ENCODE measurements at regions not wholly inside any gene's neighbourhood (a gene's known extent, or its start where the extent isn't known, plus 50 kb on each side); places are given as distances from the start of the nearest gene placed in this dataset.

DNA sequence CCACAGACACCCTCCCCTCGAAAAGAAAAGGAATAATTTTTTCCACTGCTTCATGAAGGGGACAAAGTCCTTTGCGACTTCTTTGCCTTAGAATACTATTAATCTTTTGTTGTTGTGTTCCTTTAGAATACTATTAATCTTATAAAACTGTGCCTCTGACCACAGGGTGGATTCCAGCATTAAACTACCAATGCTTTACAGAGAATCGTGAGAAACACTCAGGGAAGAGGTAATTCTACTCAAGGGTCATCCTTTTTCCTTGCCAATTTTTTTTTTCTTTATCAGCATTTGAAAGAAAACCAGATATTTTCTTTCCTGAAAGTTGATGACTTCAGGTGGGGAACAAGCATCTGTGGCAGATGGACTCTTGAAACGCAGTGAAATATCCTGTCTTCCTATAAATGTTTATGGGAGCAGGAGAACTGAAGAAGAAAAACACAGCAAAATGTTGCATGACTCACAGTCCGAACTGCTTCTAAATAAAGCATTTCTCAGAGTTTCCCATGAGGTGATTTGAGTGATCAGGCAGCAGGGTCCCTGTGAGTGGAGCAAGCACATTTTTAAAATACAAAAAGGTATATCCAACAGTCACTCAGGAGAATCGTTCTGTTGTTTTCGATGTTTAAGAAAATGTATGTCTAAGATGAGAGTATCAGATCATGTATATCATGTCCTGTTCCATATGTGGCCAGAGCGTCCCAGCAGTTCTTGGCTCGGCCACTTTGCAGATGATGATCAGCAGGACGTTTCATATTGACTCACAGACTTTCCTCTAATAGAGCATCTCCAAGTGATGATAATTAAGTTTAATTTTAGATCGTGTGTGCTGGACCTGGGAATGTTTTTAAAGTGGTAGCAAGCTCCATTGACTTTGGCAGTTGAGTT lies 154.2 kb upstream of the RUNX1 start:
- no peak overlapping the region for H3K27ac ChIP-seq (ENCODE audit: low read length)
- H3K9me2 ChIP-seq (replicated peaks; ENCODE audit: insufficient read depth, low read length) = no peaks in the 10 kb centered on the region
- TF ChIP-seq EZH2phosphoT487 (IDR thresholded peaks at IDR 0.05; ENCODE audit: low read length) (no peak), EZH2 (optimal IDR thresholded peaks at IDR 0.05; ENCODE audit: low read depth, low read length) (no peak), CTCF (IDR thresholded peaks at IDR 0.05; ENCODE audit: low read length) (no peak)
- H3K4me1 ChIP-seq (ENCODE audit: low read length) = peaks cover 19% of the 10 kb centered on the region
- peaks cover 6% of the 10 kb centered on the region; the same call in 1 of the 2 replicates for H3F3A ChIP-seq (ENCODE audit: insufficient read depth, low read length)
- peaks cover 12% of the 10 kb centered on the region; the same call in 1 of the 2 replicates for H3K27me3 ChIP-seq (replicated peaks; ENCODE audit: insufficient read depth, low read length)
- DNase-seq = no peak
- H4K20me1 ChIP-seq (ENCODE audit: insufficient read depth, low read length) = no peaks in the 10 kb centered on the region
- no peak overlapping the region for H3K4me3 ChIP-seq (ENCODE audit: low read length)
- no peaks in the 10 kb centered on the region for H3K79me2 ChIP-seq (ENCODE audit: low read length)
- H3K9ac ChIP-seq (ENCODE audit: low read length) = no peak overlapping the region
- no peaks in the 10 kb centered on the region for H3K9me3 ChIP-seq (replicated peaks; ENCODE audit: insufficient read depth, low read length)
- H3K4me2 ChIP-seq (ENCODE audit: low read depth, low read length) = no peak overlapping the region
- H3K36me3 ChIP-seq (replicated peaks; ENCODE audit: insufficient read depth, low read length) = no peaks in the 10 kb centered on the region
- no peak overlapping the region for H2AFZ ChIP-seq (ENCODE audit: low read length)

DNA sequence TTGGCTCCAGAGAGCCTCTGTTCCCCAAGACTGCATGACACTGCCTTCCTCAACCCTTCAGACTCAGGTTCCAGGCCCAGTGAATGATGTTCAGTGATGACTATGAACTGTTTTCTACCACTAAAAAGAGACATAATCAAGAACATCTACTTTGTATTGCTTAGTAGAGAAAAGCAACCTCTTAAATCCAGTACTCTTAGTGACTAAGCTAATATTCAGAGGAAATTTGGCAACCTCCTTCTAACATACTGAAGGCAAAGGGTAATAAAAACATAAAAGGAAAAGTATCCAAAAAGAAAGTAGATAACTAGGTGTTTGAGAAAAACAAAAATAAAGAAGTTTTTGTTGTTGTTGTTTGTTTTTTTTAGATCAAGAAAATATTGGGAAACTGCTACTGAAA lies 153.3 kb upstream of the RUNX1 start:
- Histone ChIP-seq H3K27me3 (replicated peaks; ENCODE audit: insufficient read depth, low read length) (peaks cover 6% of the 10 kb centered on the region; the same call in 1 of the 2 replicates), H3K4me3 (ENCODE audit: low read length) (no peak overlapping the region), H2AFZ (ENCODE audit: low read length) (no peak overlapping the region), H3F3A (ENCODE audit: insufficient read depth, low read length) (peaks cover 6% of the 10 kb centered on the region; the same call in 1 of the 2 replicates), H3K79me2 (ENCODE audit: low read length) (no peaks in the 10 kb centered on the region), H3K4me2 (ENCODE audit: low read depth, low read length) (no peak overlapping the region), H3K9me2 (replicated peaks; ENCODE audit: insufficient read depth, low read length) (no peaks in the 10 kb centered on the region), H3K9me3 (replicated peaks; ENCODE audit: insufficient read depth, low read length) (no peaks in the 10 kb centered on the region), H4K20me1 (ENCODE audit: insufficient read depth, low read length) (no peaks in the 10 kb centered on the region), H3K27ac (ENCODE audit: low read length) (no peak overlapping the region), H3K36me3 (replicated peaks; ENCODE audit: insufficient read depth, low read length) (no peaks in the 10 kb centered on the region), H3K4me1 (ENCODE audit: low read length) (peaks cover 19% of the 10 kb centered on the region), H3K9ac (ENCODE audit: low read length) (no peak overlapping the region)
- no peak for DNase-seq
- TF ChIP-seq EZH2 (optimal IDR thresholded peaks at IDR 0.05; ENCODE audit: low read depth, low read length) = no peak
- no peak for TF ChIP-seq EZH2phosphoT487 (IDR thresholded peaks at IDR 0.05; ENCODE audit: low read length)
- no peak for TF ChIP-seq CTCF (IDR thresholded peaks at IDR 0.05; ENCODE audit: low read length)

DNA sequence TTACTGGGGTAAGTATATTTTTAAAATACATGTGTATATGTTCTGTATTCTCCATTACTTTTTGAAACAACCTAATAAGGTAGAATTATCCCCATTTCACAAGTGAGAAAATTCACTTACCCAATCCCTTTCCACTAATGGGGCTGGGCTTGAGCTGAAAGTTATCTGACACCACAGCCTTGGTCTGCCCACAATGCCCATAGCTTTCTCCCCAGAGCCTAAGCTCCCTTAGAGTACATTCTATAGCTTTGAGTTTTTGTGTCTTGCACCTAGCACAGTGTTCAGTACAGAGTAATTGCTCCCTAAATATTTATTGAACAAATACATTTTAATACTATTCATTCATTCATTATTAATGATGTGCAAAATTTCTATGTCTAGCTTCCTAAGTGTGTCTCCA lies 152.7 kb upstream of the RUNX1 start:
- Histone ChIP-seq H3F3A (ENCODE audit: insufficient read depth, low read length) (peaks cover 6% of the 10 kb centered on the region; the same call in 1 of the 2 replicates), H3K9me2 (replicated peaks; ENCODE audit: insufficient read depth, low read length) (no peaks in the 10 kb centered on the region), H3K4me3 (ENCODE audit: low read length) (no peak overlapping the region), H3K4me1 (ENCODE audit: low read length) (peaks cover 17% of the 10 kb centered on the region), H3K27me3 (replicated peaks; ENCODE audit: insufficient read depth, low read length) (peaks cover 2% of the 10 kb centered on the region; the same call in 1 of the 2 replicates), H3K9ac (ENCODE audit: low read length) (no peak overlapping the region), H2AFZ (ENCODE audit: low read length) (no peak overlapping the region), H3K9me3 (replicated peaks; ENCODE audit: insufficient read depth, low read length) (no peaks in the 10 kb centered on the region), H4K20me1 (ENCODE audit: insufficient read depth, low read length) (no peaks in the 10 kb centered on the region), H3K4me2 (ENCODE audit: low read depth, low read length) (no peak overlapping the region), H3K27ac (ENCODE audit: low read length) (no peak overlapping the region), H3K79me2 (ENCODE audit: low read length) (no peaks in the 10 kb centered on the region), H3K36me3 (replicated peaks; ENCODE audit: insufficient read depth, low read length) (no peaks in the 10 kb centered on the region)
- TF ChIP-seq CTCF (IDR thresholded peaks at IDR 0.05; ENCODE audit: low read length) = no peak
- no peak for TF ChIP-seq EZH2 (optimal IDR thresholded peaks at IDR 0.05; ENCODE audit: low read depth, low read length)
- no peak for TF ChIP-seq EZH2phosphoT487 (IDR thresholded peaks at IDR 0.05; ENCODE audit: low read length)
- DNase-seq = no peak
